Upper lobe of left lung (tissue), 4 donors: ENCODE measurements at regions not wholly inside any gene's neighbourhood (a gene's known extent, or its start where the extent isn't known, plus 50 kb on each side); places are given as distances from the start of the nearest gene placed in this dataset.

Source experiments
- POLR2AphosphoS5 ChIP-seq, 2 donors: sonication (generic); formaldehyde crosslinking; IDR thresholded peaks; one replicate each; pipeline ENCODE4 v1.5.1; 2017; ENCODE audit warnings: antibody characterized with exemption in 2 of 2
- TF ChIP-seq, protein P1 (sequence below), 6 experiments: fragments of 450-650 bp in 4 of 6; fragments of 200-600 bp in 2 of 6; sonication (generic) in 2 of 6; IDR thresholded peaks; one replicate each; pipeline ENCODE4 v1.5.1; 2016 to 2019; ENCODE audit warnings: antibody characterized with exemption in 6 of 6

DNA sequence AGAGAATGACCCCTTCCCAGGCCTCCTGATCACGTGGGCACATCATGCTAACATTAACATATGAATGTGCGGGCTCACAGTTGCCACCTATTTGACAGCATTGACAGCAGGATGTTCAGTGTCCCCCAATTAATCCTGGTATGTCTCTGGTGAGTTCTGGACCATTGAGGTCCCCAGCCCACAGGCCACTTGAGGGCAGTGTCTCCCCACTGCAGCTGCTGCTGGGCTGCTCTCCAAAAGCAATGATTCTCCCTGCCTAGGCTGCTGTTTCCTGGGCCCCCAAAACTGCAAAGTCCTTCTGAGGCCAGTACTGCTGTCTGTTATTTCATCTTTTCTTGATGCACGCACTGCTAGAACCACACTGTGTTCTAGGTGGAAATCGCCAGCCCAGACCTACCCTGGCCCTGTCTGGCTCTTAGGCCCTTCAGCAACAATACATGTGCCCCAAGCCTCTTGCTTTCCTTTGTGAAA lies 52.7 kb upstream of the MAPK4 start:
- TF ChIP-seq, protein P1, sequence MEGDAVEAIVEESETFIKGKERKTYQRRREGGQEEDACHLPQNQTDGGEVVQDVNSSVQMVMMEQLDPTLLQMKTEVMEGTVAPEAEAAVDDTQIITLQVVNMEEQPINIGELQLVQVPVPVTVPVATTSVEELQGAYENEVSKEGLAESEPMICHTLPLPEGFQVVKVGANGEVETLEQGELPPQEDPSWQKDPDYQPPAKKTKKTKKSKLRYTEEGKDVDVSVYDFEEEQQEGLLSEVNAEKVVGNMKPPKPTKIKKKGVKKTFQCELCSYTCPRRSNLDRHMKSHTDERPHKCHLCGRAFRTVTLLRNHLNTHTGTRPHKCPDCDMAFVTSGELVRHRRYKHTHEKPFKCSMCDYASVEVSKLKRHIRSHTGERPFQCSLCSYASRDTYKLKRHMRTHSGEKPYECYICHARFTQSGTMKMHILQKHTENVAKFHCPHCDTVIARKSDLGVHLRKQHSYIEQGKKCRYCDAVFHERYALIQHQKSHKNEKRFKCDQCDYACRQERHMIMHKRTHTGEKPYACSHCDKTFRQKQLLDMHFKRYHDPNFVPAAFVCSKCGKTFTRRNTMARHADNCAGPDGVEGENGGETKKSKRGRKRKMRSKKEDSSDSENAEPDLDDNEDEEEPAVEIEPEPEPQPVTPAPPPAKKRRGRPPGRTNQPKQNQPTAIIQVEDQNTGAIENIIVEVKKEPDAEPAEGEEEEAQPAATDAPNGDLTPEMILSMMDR (IDR thresholded peaks at IDR 0.05), result peak in 5 of 6 experiments; percentile 21 to 57 (median 26)
- TF ChIP-seq POLR2AphosphoS5 (IDR thresholded peaks at IDR 0.05), result no peak
